Eye (tissue), 1 donor: ENCODE measurements at regions not wholly inside any gene's neighbourhood (a gene's known extent, or its start where the extent isn't known, plus 50 kb on each side); places are given as distances from the start of the nearest gene placed in this dataset.
A peak's percentile ranks its signal among the peaks of the same experiment; 100 is the strongest.
"Not testable (repeated sequence)": the region's sequence is repeated elsewhere in the genome, so short reads cannot be mapped to it uniquely, and the experiment has no call there.

ENCODE experiments used
- DNase-seq: peaks from one replicate; pipeline ENCODE4 v3.0.0-alpha.2; 2015

GRCh38 chr12:123059500-123059899 is 79.0 kb downstream of the ARL6IP4 start:
- no peak for DNase-seq

GRCh38 chr12:123058980-123059379 is 78.5 kb downstream of the ARL6IP4 start:
- peak; percentile 48 for DNase-seq

GRCh38 chr12:123058481-123058880 is 78.0 kb downstream of the ARL6IP4 start:
- DNase-seq = peak; percentile 62

GRCh38 chr12:123057513-123058265 is 77.2 kb downstream of the ARL6IP4 start:
- DNase-seq = peak; percentile 82

GRCh38 chr12:123056709-123057108 is 76.2 kb downstream of the ARL6IP4 start:
- DNase-seq = no peak

GRCh38 chr12:123056053-123056452 is 75.6 kb downstream of the ARL6IP4 start:
- DNase-seq = no peak

GRCh38 chr12:123055281-123055766 is 74.8 kb downstream of the ARL6IP4 start:
- DNase-seq = peak; percentile 66

GRCh38 chr12:123054371-123054770 is 73.9 kb downstream of the ARL6IP4 start:
- DNase-seq = no peak

GRCh38 chr12:123051556-123051955 is 71.1 kb downstream of the ARL6IP4 start:
- no peak for DNase-seq

GRCh38 chr12:123050913-123051312 is 70.4 kb downstream of the ARL6IP4 start:
- DNase-seq = no peak

GRCh38 chr12:123050331-123050831 is 69.9 kb downstream of the ARL6IP4 start:
- no peak for DNase-seq

GRCh38 chr12:123049398-123050240 is 69.1 kb downstream of the ARL6IP4 start:
- DNase-seq = no peak

- DNase-seq = not testable (repeated sequence)
Observed at GRCh38 chr12:123047892-123048291, 67.4 kb downstream of the ARL6IP4 start.

- DNase-seq = no peak
Observed at GRCh38 chr12:123047289-123047688, 66.8 kb downstream of the ARL6IP4 start.

- DNase-seq = no peak
Observed at GRCh38 chr12:123046431-123046830, 66.0 kb downstream of the ARL6IP4 start.

- no peak for DNase-seq
Observed at GRCh38 chr12:123045678-123046077, 65.2 kb downstream of the ARL6IP4 start.

GRCh38 chr12:123044351-123044750 is 63.9 kb downstream of the ARL6IP4 start:
- DNase-seq = no peak

- peak; percentile 78 for DNase-seq
Observed at GRCh38 chr12:123043536-123044001, 63.1 kb downstream of the ARL6IP4 start.

GRCh38 chr12:123042833-123043232 is 62.4 kb downstream of the ARL6IP4 start:
- DNase-seq = no peak

- DNase-seq = peak; percentile 73
Observed at GRCh38 chr12:123041811-123042655, 61.6 kb downstream of the ARL6IP4 start.

GRCh38 chr12:123041042-123041531 is 60.6 kb downstream of the ARL6IP4 start:
- DNase-seq = no peak

GRCh38 chr12:123040106-123040505 is 59.6 kb downstream of the ARL6IP4 start:
- DNase-seq = no peak
